GM23338 (cell line): ENCODE measurements at regions not wholly inside any gene's neighbourhood (a gene's known extent, or its start where the extent isn't known, plus 50 kb on each side); places are given as distances from the start of the nearest gene placed in this dataset.
"Not testable (repeated sequence)": the region's sequence is repeated elsewhere in the genome, so short reads cannot be mapped to it uniquely, and the experiment has no call there.

Experiments
- ATAC-seq: fragments of 200-7000 bp; cut with Tn5 transposase; 3 replicates; pipeline ENCODE4 v1.9.1; 2020
- DNase-seq: peaks from one replicate; pipeline ENCODE4 v3.0.0-alpha.2; 2015; ENCODE audit warnings: low spot score
- H2AFZ ChIP-seq: fragments of 200-600 bp; sonication (generic); 2 replicates; pipeline ENCODE4 v1.8.0; 2016; ENCODE audit warnings: antibody characterized with exemption, mild to moderate bottlenecking, moderate library complexity
- H3F3A ChIP-seq: fragments of 200-600 bp; sonication (generic); replicated peaks from 2 replicates; pipeline ENCODE4 v1.8.0; 2017; ENCODE audit warnings: antibody characterized with exemption, mixed run types, low read depth
- H3K27ac ChIP-seq: fragments of 200-600 bp; sonication (generic); 2 replicates; pipeline ENCODE4 v1.6.1; 2016; ENCODE audit warnings: low read depth
- H3K27me3 ChIP-seq: fragments of 200-600 bp; sonication (generic); 2 replicates; pipeline ENCODE4 v1.8.0; 2016; ENCODE audit warnings: mild to moderate bottlenecking, mixed run types, moderate library complexity; ENCODE audit not compliant: insufficient read depth
- H3K36me3 ChIP-seq: fragments of 200-600 bp; sonication (generic); 2 replicates; pipeline ENCODE4 v1.8.0; 2016; ENCODE audit warnings: mild to moderate bottlenecking; ENCODE audit not compliant: insufficient read depth
- H3K4me1 ChIP-seq: fragments of 200-600 bp; sonication (generic); 2 replicates; pipeline ENCODE4 v1.8.0; 2016; ENCODE audit warnings: mild to moderate bottlenecking, moderate library complexity; ENCODE audit not compliant: insufficient read depth
- H3K4me2 ChIP-seq: fragments of 200-600 bp; sonication (generic); 2 replicates; pipeline ENCODE4 v1.7.1; 2017; ENCODE audit warnings: mixed run types
- H3K4me3 ChIP-seq: fragments of 200-600 bp; sonication (generic); 2 replicates; pipeline ENCODE4 v1.6.1; 2016; ENCODE audit warnings: mixed run types
- H3K79me2 ChIP-seq: fragments of 200-600 bp; sonication (generic); replicated peaks from 2 replicates; pipeline ENCODE4 v1.8.0; 2017; ENCODE audit warnings: mild to moderate bottlenecking; ENCODE audit not compliant: insufficient read depth
- H3K9me2 ChIP-seq: fragments of 200-600 bp; sonication (generic); 2 replicates; pipeline ENCODE4 v1.8.0; 2017; ENCODE audit not compliant: insufficient read depth
- H4K20me1 ChIP-seq: fragments of 200-600 bp; sonication (generic); replicated peaks from 2 replicates; pipeline ENCODE4 v1.8.0; 2017; ENCODE audit warnings: mild to moderate bottlenecking; ENCODE audit not compliant: insufficient read depth
- H3K27ac Mint-ChIP-seq: 2 replicates; pipeline ENCODE4 v1.8.0; 2020; ENCODE audit warnings: inconsistent platforms, mild to moderate bottlenecking, moderate library complexity, mixed read lengths
- H3K27me3 Mint-ChIP-seq: 3 replicates; pipeline ENCODE4 v1.8.0; 2022; ENCODE audit warnings: low read depth, mild to moderate bottlenecking, moderate library complexity, mixed read lengths, inconsistent platforms; ENCODE audit not compliant: insufficient read depth, poor library complexity
- H3K36me3 Mint-ChIP-seq: 3 replicates; pipeline ENCODE4 v1.8.0; 2021; ENCODE audit warnings: low read depth, mild to moderate bottlenecking, inconsistent platforms, moderate library complexity, mixed read lengths
- H3K4me1 Mint-ChIP-seq: 3 replicates; pipeline ENCODE4 v1.8.0; 2020; ENCODE audit warnings: mild to moderate bottlenecking, inconsistent platforms, mixed read lengths
- H3K4me3 Mint-ChIP-seq: 3 replicates; pipeline ENCODE4 v1.8.0; 2021; ENCODE audit warnings: moderate library complexity, mild to moderate bottlenecking, inconsistent platforms, mixed read lengths
- H3K9me3 Mint-ChIP-seq: 3 replicates; pipeline ENCODE4 v1.8.0; 2020; ENCODE audit warnings: moderate library complexity, mild to moderate bottlenecking, inconsistent platforms, mixed read lengths

GRCh38 chr21:5103880-5104561, 5417.4 kb upstream of the TPTE start:
- not testable (repeated sequence) for H3K9me2 ChIP-seq, H3K27me3 ChIP-seq, H3K27me3 Mint-ChIP-seq, H3K27ac Mint-ChIP-seq, H3F3A ChIP-seq, H3K4me1 ChIP-seq, H3K4me3 Mint-ChIP-seq, H3K36me3 Mint-ChIP-seq, ATAC-seq, H3K4me2 ChIP-seq, H3K36me3 ChIP-seq, H3K4me3 ChIP-seq, H3K79me2 ChIP-seq, DNase-seq, H4K20me1 ChIP-seq, H3K27ac ChIP-seq, H2AFZ ChIP-seq, H3K9me3 Mint-ChIP-seq, H3K4me1 Mint-ChIP-seq

- H3K79me2 ChIP-seq, H3K27ac ChIP-seq, H2AFZ ChIP-seq, ATAC-seq, H3K4me3 ChIP-seq, H3K36me3 Mint-ChIP-seq, H3K4me1 Mint-ChIP-seq, H3K9me3 Mint-ChIP-seq, H3F3A ChIP-seq, H3K36me3 ChIP-seq, H3K4me3 Mint-ChIP-seq, H3K27me3 Mint-ChIP-seq, H3K9me2 ChIP-seq, DNase-seq, H4K20me1 ChIP-seq, H3K27me3 ChIP-seq, H3K4me2 ChIP-seq, H3K27ac Mint-ChIP-seq, H3K4me1 ChIP-seq: not testable (repeated sequence)
Observed at GRCh38 chr21:5104562-5104928, 5416.8 kb upstream of the TPTE start.

GRCh38 chr21:5105939-5106708, 5415.3 kb upstream of the TPTE start:
- not testable (repeated sequence) for H3K9me3 Mint-ChIP-seq, H3K4me1 ChIP-seq, H4K20me1 ChIP-seq, DNase-seq, H3K36me3 Mint-ChIP-seq, H3K27ac Mint-ChIP-seq, H3K27me3 ChIP-seq, H3K27ac ChIP-seq, H3K4me3 ChIP-seq, H2AFZ ChIP-seq, ATAC-seq, H3K36me3 ChIP-seq, H3F3A ChIP-seq, H3K4me1 Mint-ChIP-seq, H3K27me3 Mint-ChIP-seq, H3K79me2 ChIP-seq, H3K4me2 ChIP-seq, H3K9me2 ChIP-seq, H3K4me3 Mint-ChIP-seq

GRCh38 chr21:5106767-5107464, 5414.5 kb upstream of the TPTE start:
- not testable (repeated sequence) for H3K4me3 ChIP-seq, H3K36me3 Mint-ChIP-seq, H3K27me3 ChIP-seq, H3K9me3 Mint-ChIP-seq, H3F3A ChIP-seq, H3K4me1 Mint-ChIP-seq, H3K27me3 Mint-ChIP-seq, H3K9me2 ChIP-seq, H3K4me2 ChIP-seq, H3K27ac Mint-ChIP-seq, H4K20me1 ChIP-seq, H2AFZ ChIP-seq, H3K27ac ChIP-seq, H3K4me1 ChIP-seq, H3K36me3 ChIP-seq, ATAC-seq, DNase-seq, H3K4me3 Mint-ChIP-seq, H3K79me2 ChIP-seq

- DNase-seq, ATAC-seq, H4K20me1 ChIP-seq: not testable (repeated sequence)
Observed at GRCh38 chr21:5107637-5108036, 5413.7 kb upstream of the TPTE start.

GRCh38 chr21:5108048-5108775, 5413.2 kb upstream of the TPTE start:
- H3K27ac ChIP-seq, H3K36me3 Mint-ChIP-seq, H3K79me2 ChIP-seq, H3K4me2 ChIP-seq, H3K9me2 ChIP-seq, H2AFZ ChIP-seq, H3K36me3 ChIP-seq, DNase-seq, H3K27me3 ChIP-seq, H3K4me1 ChIP-seq, H3K27ac Mint-ChIP-seq, H3K4me3 ChIP-seq, H3K27me3 Mint-ChIP-seq, H3F3A ChIP-seq, H3K9me3 Mint-ChIP-seq, H4K20me1 ChIP-seq, H3K4me3 Mint-ChIP-seq, H3K4me1 Mint-ChIP-seq: not testable (repeated sequence)
- ATAC-seq, result peak; percentile 71

More at GRCh38 chr21:5107637-5108036, 5413.7 kb upstream of the TPTE start:
- not testable (repeated sequence) for H3K27me3 Mint-ChIP-seq, H3K27ac ChIP-seq, H3K79me2 ChIP-seq, H3K4me1 Mint-ChIP-seq, H3K36me3 ChIP-seq, H3K9me2 ChIP-seq, H3F3A ChIP-seq, H3K4me1 ChIP-seq, H3K4me3 ChIP-seq, H3K36me3 Mint-ChIP-seq, H3K9me3 Mint-ChIP-seq, H2AFZ ChIP-seq, H3K27me3 ChIP-seq, H3K4me2 ChIP-seq, H3K27ac Mint-ChIP-seq, H3K4me3 Mint-ChIP-seq
